IPS DF 6.9 (cell line): ENCODE measurements at regions not wholly inside any gene's neighbourhood (a gene's known extent, or its start where the extent isn't known, plus 50 kb on each side); places are given as distances from the start of the nearest gene placed in this dataset.

Source experiments
- DNase-seq: peaks from one replicate; pipeline ENCODE4 v3.0.0-alpha.2; 2013; ENCODE audit warnings: low read depth, low spot score
- H3K27ac ChIP-seq: one replicate; pipeline ENCODE4 v1.5.1; 2013; ENCODE audit warnings: low read length, control low read depth
- H3K27me3 ChIP-seq: 2 replicates; pipeline ENCODE4 v1.6.1; 2013; ENCODE audit warnings: mild to moderate bottlenecking, low read length; ENCODE audit not compliant: control insufficient read depth, insufficient read depth
- H3K36me3 ChIP-seq: 2 replicates; pipeline ENCODE4 v1.6.1; 2013; ENCODE audit warnings: low read length; ENCODE audit not compliant: control insufficient read depth, insufficient read depth
- H3K4me1 ChIP-seq: 2 replicates; pipeline ENCODE4 v1.6.1; 2013; ENCODE audit warnings: low read length; ENCODE audit not compliant: control insufficient read depth, insufficient read depth
- H3K4me3 ChIP-seq: 2 replicates; pipeline ENCODE4 v1.5.1; 2013; ENCODE audit warnings: mild to moderate bottlenecking, low read length
- H3K9me3 ChIP-seq: 2 replicates; pipeline ENCODE4 v1.6.1; 2013; ENCODE audit warnings: low read length, inconsistent platforms; ENCODE audit not compliant: control insufficient read depth, insufficient read depth
- WGBS: extraction: QIAGEN DNeasy Blood & Tissue Kit; methylation state at CpG from one replicate; pipeline ENCODE4 v1.1.7; 2013; ENCODE audit warnings: mixed read lengths, missing lambda C conversion rate; ENCODE audit not compliant: insufficient read length, insufficient coverage; 5-methylcytosine and 5-hydroxymethylcytosine counted together

DNA sequence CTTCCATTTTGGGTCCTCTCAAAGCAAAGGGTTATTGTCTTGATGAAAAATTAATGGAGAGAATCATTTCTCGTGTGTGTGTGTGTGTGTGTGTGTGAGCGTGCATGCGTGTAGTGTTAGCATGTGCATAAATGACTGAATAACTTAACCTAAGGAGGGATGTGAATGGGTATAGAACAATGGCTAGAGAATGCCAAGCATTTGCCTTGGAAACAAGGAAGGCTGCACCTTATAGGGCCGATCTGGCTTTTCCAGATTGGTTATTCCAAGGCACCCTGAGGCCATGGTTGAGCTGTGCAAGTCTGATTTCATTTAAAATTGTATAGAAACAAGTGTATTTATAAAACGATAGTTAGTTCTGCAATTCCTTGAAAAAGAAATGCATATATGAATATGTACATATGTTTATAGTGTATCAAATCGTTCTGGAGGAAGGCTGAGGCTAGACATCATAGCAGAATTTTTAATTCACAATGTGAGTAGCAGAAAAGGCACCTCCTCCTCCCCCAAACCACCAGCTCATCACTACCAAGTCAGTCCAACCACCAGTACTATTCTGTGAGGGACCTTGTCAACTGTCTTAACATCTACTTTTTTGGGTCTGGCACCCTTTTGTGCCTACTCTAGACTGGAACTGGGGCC lies 322.7 kb upstream of the ISX start:
- WGBS = no CpG with 5 or more reads among the region's 6 CpGs
- Histone ChIP-seq H3K27me3 (no peaks in the 10 kb centered on the region), H3K36me3 (no peaks in the 10 kb centered on the region), H3K27ac (no peak overlapping the region), H3K4me3 (no peak overlapping the region), H3K4me1 (no peaks in the 10 kb centered on the region), H3K9me3 (no peaks in the 10 kb centered on the region)
- no peak for DNase-seq

DNA sequence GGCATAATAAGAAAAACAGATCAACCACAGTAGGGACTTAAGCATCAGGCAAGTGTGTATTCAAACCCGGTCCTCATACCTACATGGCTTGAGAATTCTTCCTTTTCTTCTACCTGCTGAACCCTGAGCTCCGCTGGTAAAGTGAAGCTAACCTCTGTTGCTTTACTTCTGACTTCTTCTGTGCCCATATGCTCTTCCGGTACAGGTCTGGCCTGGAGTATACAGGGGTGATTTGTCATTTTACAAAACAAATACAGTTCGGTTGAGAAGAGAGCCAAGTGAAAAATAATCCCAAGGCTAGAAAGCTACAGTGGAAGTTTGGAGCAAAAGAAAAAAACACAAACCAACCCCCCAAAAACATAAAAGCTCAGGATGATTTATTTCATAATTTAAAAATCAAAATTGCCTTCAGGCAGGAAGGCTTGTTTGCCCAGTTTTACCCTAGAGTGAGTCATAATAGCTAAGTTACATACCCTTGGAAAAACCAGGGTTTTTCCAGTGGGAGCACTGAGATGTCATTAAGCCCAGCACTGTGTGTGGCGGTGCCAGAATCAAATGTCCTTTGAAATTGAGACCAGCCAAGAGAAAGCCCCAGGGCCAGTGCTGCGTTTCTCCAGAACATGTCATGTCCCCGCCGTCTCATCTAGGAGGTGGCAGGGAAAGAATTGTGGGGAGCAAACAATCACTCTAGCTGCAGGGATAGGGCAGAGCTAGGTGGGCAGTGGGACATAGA lies 305.5 kb upstream of the ISX start:
- WGBS = no CpG with 5 or more reads among the region's 8 CpGs
- DNase-seq = no peak
- no peak overlapping the region for H3K4me3 ChIP-seq
- no peaks in the 10 kb centered on the region for H3K36me3 ChIP-seq
- H3K27ac ChIP-seq = no peak overlapping the region
- no peaks in the 10 kb centered on the region for H3K9me3 ChIP-seq
- no peaks in the 10 kb centered on the region for H3K27me3 ChIP-seq
- H3K4me1 ChIP-seq = no peaks in the 10 kb centered on the region

DNA sequence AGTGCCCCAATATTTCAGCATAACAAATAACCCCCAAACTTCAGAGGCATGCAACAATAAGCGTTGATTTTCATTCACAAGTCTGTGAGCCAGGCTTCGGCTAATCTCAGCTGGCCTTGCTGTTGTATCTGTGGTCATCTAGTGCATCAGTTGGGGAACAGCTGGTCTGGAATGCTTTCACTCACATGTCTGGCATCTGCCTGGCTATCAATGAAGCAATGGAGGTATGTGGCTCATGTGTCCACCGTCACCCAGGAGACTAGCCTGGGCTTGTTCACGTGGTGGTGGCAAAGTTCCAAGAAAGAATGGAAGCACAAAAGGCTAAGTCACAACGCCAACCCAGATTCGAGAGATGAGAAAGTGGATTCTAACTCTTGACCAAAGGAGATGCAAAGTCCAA lies 304.8 kb upstream of the ISX start:
- H3K27me3 ChIP-seq = no peaks in the 10 kb centered on the region
- H3K27ac ChIP-seq = no peak overlapping the region
- H3K4me1 ChIP-seq = no peaks in the 10 kb centered on the region
- DNase-seq = no peak
- H3K9me3 ChIP-seq = no peaks in the 10 kb centered on the region
- H3K4me3 ChIP-seq = no peak overlapping the region
- no peaks in the 10 kb centered on the region for H3K36me3 ChIP-seq
- WGBS = no CpG with 5 or more reads among the region's 6 CpGs

DNA sequence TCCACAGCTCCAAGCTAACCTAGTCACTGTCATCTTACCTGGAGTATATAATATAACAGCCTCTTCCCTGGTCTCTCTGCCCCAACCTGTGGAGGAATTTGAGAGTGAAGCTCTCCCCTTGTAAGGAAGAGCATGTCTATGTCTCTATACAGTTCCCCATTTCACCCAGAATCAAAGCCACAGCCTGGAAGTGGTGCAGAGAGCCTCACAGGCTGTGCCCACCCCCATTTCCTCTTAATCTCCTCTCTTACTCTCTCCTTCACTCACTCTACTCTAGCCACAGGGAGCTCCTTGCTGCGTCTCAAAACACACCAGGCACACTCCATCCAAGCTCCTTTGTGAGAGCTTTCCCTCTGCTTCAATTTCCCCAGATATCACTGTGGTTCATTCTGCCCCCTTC lies 302.5 kb upstream of the ISX start:
- no CpG with 5 or more reads among the region's 1 CpG for WGBS
- Histone ChIP-seq H3K9me3 (no peaks in the 10 kb centered on the region), H3K36me3 (no peaks in the 10 kb centered on the region), H3K27ac (no peak overlapping the region), H3K27me3 (no peaks in the 10 kb centered on the region), H3K4me1 (no peaks in the 10 kb centered on the region), H3K4me3 (no peak overlapping the region)
- no peak for DNase-seq

DNA sequence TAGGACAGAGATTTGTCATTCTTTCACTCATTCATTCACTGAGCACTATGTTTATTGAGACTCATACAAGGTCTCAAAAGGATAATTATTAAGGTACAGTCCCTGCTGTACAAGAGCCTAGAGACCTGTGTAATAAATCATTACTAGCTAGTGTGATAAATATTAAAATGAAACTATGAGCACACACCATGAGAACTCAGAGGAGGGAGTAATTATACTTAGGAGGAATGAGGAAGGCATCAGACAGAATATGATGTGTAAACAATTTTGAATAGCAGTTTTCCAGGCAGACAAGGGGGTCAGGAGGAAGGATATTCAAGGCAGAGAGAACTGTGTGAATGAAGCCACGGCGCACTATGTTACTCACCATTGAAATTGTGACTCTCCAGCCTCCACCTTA lies 300.8 kb upstream of the ISX start:
- H3K4me3 ChIP-seq = no peak overlapping the region
- DNase-seq = no peak
- no CpG with 5 or more reads among the region's 2 CpGs for WGBS
- H3K27me3 ChIP-seq = no peaks in the 10 kb centered on the region
- no peaks in the 10 kb centered on the region for H3K36me3 ChIP-seq
- H3K9me3 ChIP-seq = no peaks in the 10 kb centered on the region
- H3K27ac ChIP-seq = no peak overlapping the region
- H3K4me1 ChIP-seq = no peaks in the 10 kb centered on the region

DNA sequence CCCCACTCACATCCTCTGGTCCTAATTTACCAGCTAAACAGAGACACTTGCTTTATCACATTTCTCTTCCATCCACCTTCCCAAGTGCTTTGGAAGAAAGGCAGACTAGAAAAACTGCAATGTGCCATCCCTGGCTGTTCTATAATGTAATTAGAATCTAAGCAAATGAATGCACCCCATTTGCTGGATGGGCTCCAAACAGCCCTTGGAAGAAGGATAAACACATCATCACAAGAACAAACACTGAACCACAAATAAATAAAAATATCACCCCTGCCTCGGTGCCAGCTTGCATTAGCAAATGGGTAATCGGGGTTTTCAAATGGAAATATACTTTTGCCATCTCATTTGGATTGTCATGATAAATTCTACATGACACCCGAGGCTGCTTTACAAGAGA lies 296.6 kb upstream of the ISX start:
- H3K36me3 ChIP-seq = no peaks in the 10 kb centered on the region
- H3K27me3 ChIP-seq = no peaks in the 10 kb centered on the region
- no CpG with 5 or more reads among the region's 3 CpGs for WGBS
- DNase-seq = no peak
- no peak overlapping the region for H3K4me3 ChIP-seq
- H3K27ac ChIP-seq = no peak overlapping the region
- no peaks in the 10 kb centered on the region for H3K9me3 ChIP-seq
- no peaks in the 10 kb centered on the region for H3K4me1 ChIP-seq

DNA sequence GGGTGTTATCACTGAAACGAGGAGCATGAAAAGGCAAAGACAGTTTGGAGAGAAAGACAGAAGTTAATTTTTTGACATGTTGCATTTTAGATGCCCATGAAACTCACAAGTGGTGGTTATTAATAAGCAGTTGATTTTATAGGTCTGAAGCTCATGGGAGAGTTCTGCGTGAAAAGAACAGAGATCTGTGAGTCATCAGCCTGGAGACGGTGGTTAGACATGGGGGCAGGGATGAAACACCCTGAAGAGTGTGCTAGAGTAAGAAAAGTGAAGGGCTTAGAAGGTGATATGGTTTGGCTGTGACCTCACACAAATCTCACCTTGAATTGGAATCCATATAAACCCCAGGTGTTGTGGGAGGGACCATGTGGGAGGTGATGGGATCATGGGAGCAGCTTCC lies 289.1 kb upstream of the ISX start:
- Histone ChIP-seq H3K27me3 (no peaks in the 10 kb centered on the region), H3K36me3 (no peaks in the 10 kb centered on the region), H3K4me3 (no peak overlapping the region), H3K9me3 (no peaks in the 10 kb centered on the region), H3K4me1 (no peaks in the 10 kb centered on the region), H3K27ac (no peak overlapping the region)
- WGBS = no CpG with 5 or more reads among the region's 3 CpGs
- DNase-seq = no peak

DNA sequence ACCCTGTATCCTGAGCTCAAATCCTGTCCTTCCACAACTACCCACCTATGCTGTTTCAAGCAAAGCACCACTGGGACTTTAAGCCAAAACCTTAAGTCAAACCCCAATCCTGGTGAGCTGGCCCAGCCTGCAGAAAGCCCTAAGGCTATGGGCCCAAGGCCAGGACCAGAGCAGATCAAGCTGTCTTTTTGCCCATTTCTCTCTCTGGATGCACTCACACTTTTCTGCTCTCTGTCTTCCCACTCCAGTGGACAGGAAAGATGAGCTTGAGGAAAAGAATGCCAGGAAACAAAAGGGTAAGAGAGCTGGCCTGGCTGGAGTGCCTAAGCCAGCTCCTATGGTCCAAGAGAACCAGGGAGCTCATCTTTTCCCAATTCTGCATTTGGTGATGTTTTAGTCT lies 284.3 kb upstream of the ISX start:
- Histone ChIP-seq H3K27ac (no peak overlapping the region), H3K27me3 (no peaks in the 10 kb centered on the region), H3K9me3 (no peaks in the 10 kb centered on the region; the same call in 1 of the 2 replicates), H3K4me1 (peaks cover 2% of the 10 kb centered on the region), H3K4me3 (no peak overlapping the region), H3K36me3 (no peaks in the 10 kb centered on the region)
- DNase-seq = no peak

- H3K4me3 ChIP-seq = no peak overlapping the region
- peaks cover 2% of the 10 kb centered on the region for H3K4me1 ChIP-seq
- H3K36me3 ChIP-seq = no peaks in the 10 kb centered on the region
- H3K9me3 ChIP-seq = no peaks in the 10 kb centered on the region; the same call in 1 of the 2 replicates
- WGBS = no CpG with 5 or more reads among the region's 5 CpGs
- H3K27me3 ChIP-seq = no peaks in the 10 kb centered on the region
- no peak for DNase-seq
- H3K27ac ChIP-seq = no peak overlapping the region
Observed at GRCh38 chr22:34783436-34783835, 282.5 kb upstream of the ISX start.

DNA sequence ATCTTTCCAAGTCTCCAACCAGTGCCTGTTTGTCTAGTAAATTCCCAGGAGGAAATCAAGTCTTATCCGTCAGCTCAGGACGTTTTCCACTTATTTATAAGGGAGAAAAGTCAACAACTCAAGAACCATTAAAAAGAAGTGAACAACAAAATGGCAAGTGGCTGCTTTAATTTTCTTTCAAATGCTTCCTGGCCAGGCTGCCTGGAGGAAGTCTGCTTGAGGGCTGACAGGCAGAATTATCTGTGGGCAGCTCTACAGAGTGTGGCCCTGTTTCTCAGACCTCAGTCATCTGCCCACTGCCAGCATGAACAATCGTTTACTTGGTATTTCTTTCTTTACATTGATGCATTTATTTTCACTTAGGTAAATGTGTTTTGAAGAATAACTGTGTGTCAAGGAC lies 281.9 kb upstream of the ISX start:
- DNase-seq = no peak
- Histone ChIP-seq H3K36me3 (no peaks in the 10 kb centered on the region), H3K27ac (no peak overlapping the region), H3K4me1 (peaks cover 2% of the 10 kb centered on the region), H3K27me3 (no peaks in the 10 kb centered on the region), H3K4me3 (no peak overlapping the region), H3K9me3 (peaks cover 2% of the 10 kb centered on the region)
- WGBS = no CpG with 5 or more reads among the region's 3 CpGs

DNA sequence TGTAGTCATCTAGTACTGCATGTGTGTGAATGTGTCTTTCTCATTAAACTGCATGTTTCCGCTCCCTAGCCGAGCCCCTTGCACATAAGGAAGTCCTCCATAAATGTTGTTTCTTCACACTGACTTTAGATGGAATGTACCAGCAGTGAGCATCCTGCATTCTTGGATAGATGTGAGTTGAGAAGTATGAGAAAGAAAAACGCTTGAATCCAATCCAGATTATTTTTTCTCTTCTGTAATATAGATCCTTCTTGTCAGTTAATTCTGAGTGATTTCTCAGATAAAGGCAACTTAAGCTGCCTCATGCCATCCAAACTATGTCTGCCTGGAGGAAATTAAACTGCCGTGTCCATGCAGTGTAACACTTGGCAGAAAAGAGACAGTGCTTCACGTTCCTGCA lies 268.1 kb upstream of the ISX start:
- DNase-seq = no peak
- H3K27me3 ChIP-seq = no peaks in the 10 kb centered on the region
- H3K27ac ChIP-seq = no peak overlapping the region
- no peaks in the 10 kb centered on the region for H3K9me3 ChIP-seq
- no CpG with 5 or more reads among the region's 5 CpGs for WGBS
- no peaks in the 10 kb centered on the region for H3K36me3 ChIP-seq
- H3K4me3 ChIP-seq = no peak overlapping the region
- no peaks in the 10 kb centered on the region for H3K4me1 ChIP-seq
